ENCODE measurements at regions not wholly inside any gene's neighbourhood (a gene's known extent, or its start where the extent isn't known, plus 50 kb on each side); places are given as distances from the start of the nearest gene placed in this dataset.
A peak's percentile ranks its signal among the peaks of the same experiment; 100 is the strongest.

- DNase-seq (ENCODE audit: low read depth), result no peak
Observed at GRCh38 chr2:237244178-237244577, 158.5 kb downstream of the COPS8 start.

GRCh38 chr2:237244976-237245646 is 159.4 kb downstream of the COPS8 start:
- no peak for DNase-seq (ENCODE audit: low read depth)

- DNase-seq (ENCODE audit: low read depth), result no peak
Observed at GRCh38 chr2:237250599-237250998, 163.4 kb downstream of the COL6A3 start.

- no peak for DNase-seq (ENCODE audit: low read depth)
Observed at GRCh38 chr2:237251986-237252385, 162.0 kb downstream of the COL6A3 start.

GRCh38 chr2:237253046-237253702 is 160.8 kb downstream of the COL6A3 start:
- DNase-seq (ENCODE audit: low read depth), result no peak

GRCh38 chr2:237254369-237254861 is 159.5 kb downstream of the COL6A3 start:
- DNase-seq (ENCODE audit: low read depth), result no peak

GRCh38 chr2:237254911-237255578 is 158.9 kb downstream of the COL6A3 start:
- no peak for DNase-seq (ENCODE audit: low read depth)

- DNase-seq (ENCODE audit: low read depth), result peak; percentile 44
Observed at GRCh38 chr2:237256887-237257286, 157.1 kb downstream of the COL6A3 start.

- DNase-seq (ENCODE audit: low read depth), result no peak
Observed at GRCh38 chr2:237257471-237257951, 156.5 kb downstream of the COL6A3 start.

- no peak for DNase-seq (ENCODE audit: low read depth)
Observed at GRCh38 chr2:237258116-237258515, 155.8 kb downstream of the COL6A3 start.

- no peak for DNase-seq (ENCODE audit: low read depth)
Observed at GRCh38 chr2:237258615-237259014, 155.3 kb downstream of the COL6A3 start.

GRCh38 chr2:237259201-237259600 is 154.8 kb downstream of the COL6A3 start:
- DNase-seq (ENCODE audit: low read depth), result no peak

- no peak for DNase-seq (ENCODE audit: low read depth)
Observed at GRCh38 chr2:237260039-237260620, 153.8 kb downstream of the COL6A3 start.

- DNase-seq (ENCODE audit: low read depth), result no peak
Observed at GRCh38 chr2:237260686-237261085, 153.3 kb downstream of the COL6A3 start.

- DNase-seq (ENCODE audit: low read depth), result no peak
Observed at GRCh38 chr2:237261327-237261726, 152.6 kb downstream of the COL6A3 start.

- DNase-seq (ENCODE audit: low read depth), result no peak
Observed at GRCh38 chr2:237262838-237263771, 150.9 kb downstream of the COL6A3 start.

- DNase-seq (ENCODE audit: low read depth), result no peak
Observed at GRCh38 chr2:237264480-237265219, 149.3 kb downstream of the COL6A3 start.

GRCh38 chr2:237268004-237268708 is 145.8 kb downstream of the COL6A3 start:
- no peak for DNase-seq (ENCODE audit: low read depth)

GRCh38 chr2:237269138-237269875 is 144.7 kb downstream of the COL6A3 start:
- no peak for DNase-seq (ENCODE audit: low read depth)
